ENCODE measurements at regions not wholly inside any gene's neighbourhood (a gene's known extent, or its start where the extent isn't known, plus 50 kb on each side); places are given as distances from the start of the nearest gene placed in this dataset.

GRCh38 chr18:27763341-27763740 is 413.6 kb downstream of the CDH2 start:
- DNase-seq (ENCODE audit: low spot score): no peak
- FAIRE-seq: no peak

- FAIRE-seq: no peak
- DNase-seq (ENCODE audit: low spot score): no peak
Observed at GRCh38 chr18:27762054-27762453, 414.9 kb downstream of the CDH2 start.

- DNase-seq (ENCODE audit: low spot score) (no peak), FAIRE-seq (no peak)
Observed at GRCh38 chr18:27752944-27753343, 424.0 kb downstream of the CDH2 start.

GRCh38 chr18:27750923-27751322 is 426.0 kb downstream of the CDH2 start:
- DNase-seq (ENCODE audit: low spot score) (no peak), FAIRE-seq (no peak)

GRCh38 chr18:27750014-27750413 is 426.9 kb downstream of the CDH2 start:
- DNase-seq (ENCODE audit: low spot score) (peak; percentile 25), FAIRE-seq (no peak)

- DNase-seq (ENCODE audit: low spot score) (no peak), FAIRE-seq (no peak)
Observed at GRCh38 chr18:27749194-27749593, 427.7 kb downstream of the CDH2 start.

- DNase-seq (ENCODE audit: low spot score) (no peak), FAIRE-seq (no peak)
Observed at GRCh38 chr18:27746241-27746640, 430.7 kb downstream of the CDH2 start.

- DNase-seq (ENCODE audit: low spot score): no peak
Observed at GRCh38 chr18:27735117-27735516, 441.8 kb downstream of the CDH2 start.

GRCh38 chr18:27731211-27731610 is 445.7 kb downstream of the CDH2 start:
- DNase-seq (ENCODE audit: low spot score): no peak
- FAIRE-seq: no peak

More at GRCh38 chr18:27735117-27735516, 441.8 kb downstream of the CDH2 start:
- FAIRE-seq: no peak

GRCh38 chr18:27728659-27729058 is 448.3 kb downstream of the CDH2 start:
- DNase-seq (ENCODE audit: low spot score) (no peak), FAIRE-seq (no peak)

GRCh38 chr18:27724362-27724761 is 452.6 kb downstream of the CDH2 start:
- no peak for DNase-seq (ENCODE audit: low spot score)
- no peak for FAIRE-seq

GRCh38 chr18:27723168-27723567 is 453.8 kb downstream of the CDH2 start:
- no peak for FAIRE-seq
- DNase-seq (ENCODE audit: low spot score): no peak

GRCh38 chr18:27719680-27720079 is 457.2 kb downstream of the CDH2 start:
- DNase-seq (ENCODE audit: low spot score): no peak

GRCh38 chr18:27717816-27718215 is 459.1 kb downstream of the CDH2 start:
- DNase-seq (ENCODE audit: low spot score): no peak
- no peak for FAIRE-seq

More at GRCh38 chr18:27719680-27720079, 457.2 kb downstream of the CDH2 start:
- no peak for FAIRE-seq

GRCh38 chr18:27717250-27717649 is 459.7 kb downstream of the CDH2 start:
- FAIRE-seq (no peak), DNase-seq (ENCODE audit: low spot score) (no peak)

GRCh38 chr18:27715751-27716150 is 461.2 kb downstream of the CDH2 start:
- DNase-seq (ENCODE audit: low spot score) (no peak), FAIRE-seq (no peak)

GRCh38 chr18:27713738-27714095 is 463.2 kb downstream of the CDH2 start:
- FAIRE-seq: no peak
- DNase-seq (ENCODE audit: low spot score): peak; percentile 3

- FAIRE-seq (no peak), DNase-seq (ENCODE audit: low spot score) (no peak)
Observed at GRCh38 chr18:27713037-27713737, 463.7 kb downstream of the CDH2 start.

GRCh38 chr18:27712066-27712465 is 464.9 kb downstream of the CDH2 start:
- FAIRE-seq (no peak), DNase-seq (ENCODE audit: low spot score) (no peak)

- FAIRE-seq (no peak), DNase-seq (ENCODE audit: low spot score) (no peak)
Observed at GRCh38 chr18:27711382-27711781, 465.5 kb downstream of the CDH2 start.

GRCh38 chr18:27709344-27709743 is 467.6 kb downstream of the CDH2 start:
- DNase-seq (ENCODE audit: low spot score): no peak
- FAIRE-seq: no peak

GRCh38 chr18:27707201-27707600 is 469.7 kb downstream of the CDH2 start:
- FAIRE-seq: no peak
- no peak for DNase-seq (ENCODE audit: low spot score)

GRCh38 chr18:27704736-27705361 is 472.1 kb downstream of the CDH2 start:
- FAIRE-seq (no peak), DNase-seq (ENCODE audit: low spot score) (no peak)
